Breast epithelium (tissue), 3 donors: ENCODE measurements at regions not wholly inside any gene's neighbourhood (a gene's known extent, or its start where the extent isn't known, plus 50 kb on each side); places are given as distances from the start of the nearest gene placed in this dataset.

Experiments
- POLR2A ChIP-seq: fragments of 450-650 bp; IDR thresholded peaks from one replicate; pipeline ENCODE4 v1.6.1; 2016; ENCODE audit warnings: antibody characterized with exemption, mild to moderate bottlenecking, moderate library complexity
- POLR2AphosphoS5 ChIP-seq, 3 donors: sonication (generic); formaldehyde crosslinking; IDR thresholded peaks; one replicate each; pipeline ENCODE4 v1.6.1; 2017; ENCODE audit warnings: antibody characterized with exemption in 3 of 3
- TF ChIP-seq, protein P1 (sequence below), 3 donors: fragments of 450-650 bp; IDR thresholded peaks; one replicate each; pipeline ENCODE4 v1.5.1; 2016 to 2017; ENCODE audit warnings: antibody characterized with exemption in 3 of 3, mild to moderate bottlenecking in 3 of 3, moderate library complexity in 3 of 3

DNA sequence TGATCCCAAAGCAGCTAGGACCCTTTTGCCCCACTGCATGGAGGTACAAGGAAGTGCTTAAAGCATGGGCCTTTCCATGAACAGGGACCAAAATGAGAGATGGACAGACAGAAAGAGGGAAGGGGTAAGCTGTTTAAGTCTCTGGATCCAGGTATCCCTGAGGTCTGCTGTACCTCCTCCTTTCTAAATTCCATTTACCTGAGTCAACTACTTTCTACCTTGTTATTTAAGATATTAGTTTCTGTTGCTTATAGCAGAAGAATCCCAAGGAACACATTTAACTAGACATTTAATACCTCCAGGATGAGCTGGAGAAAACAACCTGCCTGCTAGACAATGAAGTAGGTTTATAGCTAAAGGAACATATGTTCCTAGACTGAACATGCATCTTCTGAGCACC is 157.6 kb upstream of the TMCC3 start:
- TF ChIP-seq POLR2AphosphoS5 (IDR thresholded peaks at IDR 0.05) (no peak), POLR2A (no peak)
- TF ChIP-seq, protein P1, sequence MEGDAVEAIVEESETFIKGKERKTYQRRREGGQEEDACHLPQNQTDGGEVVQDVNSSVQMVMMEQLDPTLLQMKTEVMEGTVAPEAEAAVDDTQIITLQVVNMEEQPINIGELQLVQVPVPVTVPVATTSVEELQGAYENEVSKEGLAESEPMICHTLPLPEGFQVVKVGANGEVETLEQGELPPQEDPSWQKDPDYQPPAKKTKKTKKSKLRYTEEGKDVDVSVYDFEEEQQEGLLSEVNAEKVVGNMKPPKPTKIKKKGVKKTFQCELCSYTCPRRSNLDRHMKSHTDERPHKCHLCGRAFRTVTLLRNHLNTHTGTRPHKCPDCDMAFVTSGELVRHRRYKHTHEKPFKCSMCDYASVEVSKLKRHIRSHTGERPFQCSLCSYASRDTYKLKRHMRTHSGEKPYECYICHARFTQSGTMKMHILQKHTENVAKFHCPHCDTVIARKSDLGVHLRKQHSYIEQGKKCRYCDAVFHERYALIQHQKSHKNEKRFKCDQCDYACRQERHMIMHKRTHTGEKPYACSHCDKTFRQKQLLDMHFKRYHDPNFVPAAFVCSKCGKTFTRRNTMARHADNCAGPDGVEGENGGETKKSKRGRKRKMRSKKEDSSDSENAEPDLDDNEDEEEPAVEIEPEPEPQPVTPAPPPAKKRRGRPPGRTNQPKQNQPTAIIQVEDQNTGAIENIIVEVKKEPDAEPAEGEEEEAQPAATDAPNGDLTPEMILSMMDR (IDR thresholded peaks at IDR 0.05) = no peak
